Activated CD8-positive, alpha-beta memory T cell treated with anti-CD3 and anti-CD28 coated beads, Interleukin-2, amount 10 ng/mL, durations not matched to agents 7 days and 5 days (primary cell): ENCODE measurements at regions not wholly inside any gene's neighbourhood (a gene's known extent, or its start where the extent isn't known, plus 50 kb on each side); places are given as distances from the start of the nearest gene placed in this dataset.

ENCODE experiments used
- ATAC-seq: fragments of 150-1000 bp; cut with Tn5 transposase; one replicate; pipeline ENCODE4 v1.10.0; 2021; ENCODE audit warnings: moderate library complexity
- CTCF ChIA-PET: fragments of 350-600 bp; sonication (Branson Sonifier 250); formaldehyde crosslinking; loops from one replicate; lab custom pipeline; 2021; ENCODE audit warnings: antibody characterized with exemption; lab: Charles Lee
- DNase-seq: peaks from one replicate; pipeline ENCODE4 v3.0.0-alpha.2; 2020
- H3K27ac Mint-ChIP-seq: one replicate; pipeline ENCODE4 v1.8.0; 2021; ENCODE audit warnings: mild to moderate bottlenecking, mixed read lengths
- H3K27me3 Mint-ChIP-seq: one replicate; pipeline ENCODE4 v1.8.0; 2021; ENCODE audit warnings: mixed read lengths
- H3K36me3 Mint-ChIP-seq: one replicate; pipeline ENCODE4 v1.8.0; 2021; ENCODE audit warnings: mild to moderate bottlenecking, mixed read lengths
- H3K4me1 Mint-ChIP-seq: one replicate; pipeline ENCODE4 v1.8.0; 2021; ENCODE audit warnings: mixed read lengths
- H3K4me3 Mint-ChIP-seq: one replicate; pipeline ENCODE4 v1.8.0; 2021; ENCODE audit warnings: mild to moderate bottlenecking, moderate library complexity, mixed read lengths
- H3K9me3 Mint-ChIP-seq: one replicate; pipeline ENCODE4 v1.8.0; 2022; ENCODE audit warnings: low read depth, mixed read lengths

DNA sequence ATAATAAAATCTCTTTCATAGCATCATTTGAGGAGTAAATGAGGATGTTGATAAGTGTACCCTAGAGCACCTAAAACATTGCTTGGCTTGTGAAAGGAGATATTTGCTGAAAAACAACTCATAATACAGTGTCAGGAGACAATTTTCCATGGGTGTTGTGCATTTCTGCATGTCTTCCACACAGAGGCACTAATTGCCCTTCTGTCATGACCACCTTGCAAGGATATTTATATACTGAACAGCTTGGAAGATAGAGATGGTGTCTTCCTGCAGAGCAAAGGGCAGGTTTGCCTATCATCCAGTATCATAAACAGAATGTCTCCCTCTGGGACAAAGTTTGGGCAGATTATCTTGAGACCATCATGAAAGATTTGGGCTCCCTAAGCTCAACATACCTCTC, 495.2 kb upstream of the LRRN3 start:
- no peaks in the 10 kb centered on the region for H3K36me3 Mint-ChIP-seq
- CTCF ChIA-PET = no interaction called here
- ATAC-seq (no peak), DNase-seq (no peak)
- no peak overlapping the region for H3K27ac Mint-ChIP-seq
- H3K27me3 Mint-ChIP-seq = no peaks in the 10 kb centered on the region
- H3K4me1 Mint-ChIP-seq = peaks cover 1% of the 10 kb centered on the region
- no peak overlapping the region for H3K4me3 Mint-ChIP-seq
- H3K9me3 Mint-ChIP-seq = no peaks in the 10 kb centered on the region

GRCh38 chr7:110600956-110601355, 490.0 kb upstream of the LRRN3 start:
- CTCF ChIA-PET = interaction anchor here (1.0 kb wide), 1 partner anchor 16 kb away, joined by 3 read pairs; no protein-coding TSS in a partner anchor
- DNase-seq (no peak), ATAC-seq (no peak)
- Mint-ChIP-seq H3K27ac (no peak overlapping the region), H3K4me3 (no peak overlapping the region), H3K9me3 (no peaks in the 10 kb centered on the region), H3K27me3 (no peaks in the 10 kb centered on the region), H3K36me3 (no peaks in the 10 kb centered on the region), H3K4me1 (no peaks in the 10 kb centered on the region)

DNA sequence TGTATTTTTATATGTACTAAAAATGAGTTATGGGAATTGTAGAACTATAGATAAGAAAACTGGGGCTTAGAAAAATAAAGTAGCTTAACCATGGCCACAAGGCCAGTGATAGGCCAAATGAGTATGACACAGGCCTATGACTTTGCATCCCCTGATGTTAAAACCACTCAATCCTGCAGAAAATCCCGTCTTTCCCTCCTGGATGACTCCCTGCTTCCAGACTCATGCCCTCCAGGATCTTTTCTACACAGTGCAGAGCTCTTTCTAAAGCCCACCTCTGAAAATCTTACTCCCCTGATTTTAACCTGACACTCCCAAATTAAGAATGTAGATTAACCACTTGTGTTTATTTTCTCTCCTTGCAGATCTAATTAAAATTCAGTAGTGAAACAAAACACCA, 489.2 kb upstream of the LRRN3 start:
- CTCF ChIA-PET = interaction anchor here (1.0 kb wide), 1 partner anchor 17 kb away, joined by 3 read pairs; no protein-coding TSS in a partner anchor
- Mint-ChIP-seq H3K9me3 (no peaks in the 10 kb centered on the region), H3K4me1 (no peaks in the 10 kb centered on the region), H3K27me3 (no peaks in the 10 kb centered on the region), H3K27ac (no peak overlapping the region), H3K4me3 (no peak overlapping the region), H3K36me3 (no peaks in the 10 kb centered on the region)
- DNase-seq = no peak
- ATAC-seq = no peak

DNA sequence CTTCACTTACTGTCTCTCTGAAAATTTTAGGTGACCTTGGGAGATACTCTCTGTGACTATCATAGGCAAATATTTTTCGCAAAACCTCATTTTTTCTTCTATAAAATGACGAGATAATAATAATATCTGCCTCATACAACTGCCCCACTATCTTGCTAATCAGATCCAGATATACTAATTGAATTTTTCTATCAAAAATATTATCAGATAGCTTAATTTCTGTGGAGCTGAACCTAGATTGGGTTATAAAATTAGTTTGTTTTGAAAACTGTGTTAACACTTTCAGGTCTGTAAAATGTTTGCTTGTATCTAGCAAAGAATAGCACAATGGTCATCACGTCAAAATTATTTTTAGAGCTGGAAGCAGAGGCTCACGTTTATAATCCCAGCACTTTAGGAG, 486.7 kb upstream of the LRRN3 start:
- Mint-ChIP-seq H3K36me3 (peaks cover 2% of the 10 kb centered on the region), H3K9me3 (no peaks in the 10 kb centered on the region), H3K27me3 (no peaks in the 10 kb centered on the region), H3K4me1 (peaks cover 4% of the 10 kb centered on the region), H3K4me3 (no peak overlapping the region), H3K27ac (no peak overlapping the region)
- no peak for DNase-seq
- ATAC-seq = no peak
- CTCF ChIA-PET = interaction anchor here (2.0 kb wide), 1 partner anchor 12 kb away, joined by 6 read pairs; no protein-coding TSS in a partner anchor

GRCh38 chr7:110604885-110605284, 486.0 kb upstream of the LRRN3 start:
- H3K9me3 Mint-ChIP-seq = no peaks in the 10 kb centered on the region
- CTCF ChIA-PET = interaction anchor here (2.0 kb wide), 1 partner anchor 12 kb away, joined by 6 read pairs; no protein-coding TSS in a partner anchor
- no peak for DNase-seq
- H3K36me3 Mint-ChIP-seq = peaks cover 2% of the 10 kb centered on the region
- ATAC-seq = no peak
- H3K4me1 Mint-ChIP-seq = peaks cover 4% of the 10 kb centered on the region
- H3K27ac Mint-ChIP-seq = no peak overlapping the region
- H3K27me3 Mint-ChIP-seq = no peaks in the 10 kb centered on the region
- no peak overlapping the region for H3K4me3 Mint-ChIP-seq

DNA sequence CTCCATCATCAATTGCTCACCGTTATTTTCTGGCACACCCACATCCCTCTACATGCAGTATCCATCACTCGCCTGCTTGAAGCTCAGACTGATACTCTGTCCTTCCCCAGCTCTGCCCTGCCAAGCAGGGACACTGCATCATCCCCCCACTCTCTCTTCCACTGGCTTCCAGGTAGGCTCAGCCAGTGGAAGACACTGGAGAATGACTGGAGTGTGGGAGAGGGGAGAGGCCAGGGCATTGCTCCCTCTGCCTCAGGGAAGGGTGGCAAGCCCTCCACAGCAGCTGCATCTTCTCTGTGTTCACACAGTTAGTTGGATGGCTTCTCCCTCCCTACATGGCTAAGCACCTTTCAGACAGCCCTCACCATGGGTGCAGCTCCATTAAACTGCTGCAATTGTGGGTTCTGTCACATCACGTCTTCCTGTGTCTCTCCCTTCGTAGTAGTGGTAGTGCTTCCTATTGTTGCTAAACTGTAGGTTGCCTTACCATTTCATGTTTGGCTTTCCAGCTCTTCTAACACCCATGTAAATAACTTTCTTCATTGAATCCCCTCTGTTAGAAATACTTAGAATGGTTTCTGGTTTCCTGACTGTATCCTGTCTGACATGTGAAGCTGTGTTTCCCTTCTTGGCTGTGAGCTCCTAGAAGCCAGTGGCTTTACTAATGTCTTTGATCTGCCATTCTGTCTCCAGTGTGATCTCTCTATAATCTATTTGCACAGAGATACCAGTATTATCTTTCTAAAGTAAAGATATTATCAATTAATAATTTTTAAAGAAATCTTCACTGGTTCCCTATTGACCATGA, 483.7 kb upstream of the LRRN3 start:
- ATAC-seq (no peak), DNase-seq (no peak)
- no peaks in the 10 kb centered on the region for H3K27me3 Mint-ChIP-seq
- H3K9me3 Mint-ChIP-seq = no peaks in the 10 kb centered on the region
- no peak overlapping the region for H3K4me3 Mint-ChIP-seq
- CTCF ChIA-PET = no interaction called here
- peaks cover 4% of the 10 kb centered on the region for H3K4me1 Mint-ChIP-seq
- H3K36me3 Mint-ChIP-seq = peaks cover 2% of the 10 kb centered on the region
- H3K27ac Mint-ChIP-seq = no peak overlapping the region

GRCh38 chr7:110609336-110609735, 481.6 kb upstream of the LRRN3 start:
- Mint-ChIP-seq H3K27ac (no peak overlapping the region), H3K9me3 (no peaks in the 10 kb centered on the region), H3K27me3 (no peaks in the 10 kb centered on the region), H3K36me3 (peaks cover 2% of the 10 kb centered on the region), H3K4me3 (no peak overlapping the region), H3K4me1 (peaks cover 4% of the 10 kb centered on the region)
- no peak for DNase-seq
- CTCF ChIA-PET = no interaction called here
- ATAC-seq = no peak

DNA sequence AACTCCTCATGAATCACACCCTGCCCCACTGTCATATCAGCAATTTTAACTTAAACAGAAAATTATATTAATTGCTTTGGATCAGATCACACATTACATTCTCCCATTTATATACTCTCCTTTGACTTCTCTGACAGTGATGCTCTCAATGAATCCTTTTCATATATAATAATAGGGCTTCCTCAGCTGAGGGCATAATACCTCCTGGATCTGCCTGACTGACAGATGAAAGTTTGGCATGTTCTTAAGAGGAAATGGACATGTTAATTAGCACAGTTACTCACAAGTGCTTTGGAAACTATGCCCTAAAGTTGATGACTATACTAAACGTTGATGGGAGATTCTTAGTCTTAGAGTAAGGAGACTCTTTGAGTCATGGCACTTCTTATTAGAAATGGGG, 478.2 kb upstream of the LRRN3 start:
- H3K36me3 Mint-ChIP-seq = peaks cover 2% of the 10 kb centered on the region
- CTCF ChIA-PET = no interaction called here
- no peaks in the 10 kb centered on the region for H3K9me3 Mint-ChIP-seq
- DNase-seq (no peak), ATAC-seq (no peak)
- no peaks in the 10 kb centered on the region for H3K27me3 Mint-ChIP-seq
- H3K4me1 Mint-ChIP-seq = no peaks in the 10 kb centered on the region
- no peak overlapping the region for H3K4me3 Mint-ChIP-seq
- no peak overlapping the region for H3K27ac Mint-ChIP-seq
